GM06990 (cell line): ENCODE measurements at regions not wholly inside any gene's neighbourhood (a gene's known extent, or its start where the extent isn't known, plus 50 kb on each side); places are given as distances from the start of the nearest gene placed in this dataset.
"Not testable (repeated sequence)": the region's sequence is repeated elsewhere in the genome, so short reads cannot be mapped to it uniquely, and the experiment has no call there.

Source experiments
- DNase-seq: peaks from one replicate; pipeline ENCODE4 v3.0.0-alpha.2; 2011; ENCODE audit not compliant: insufficient read length; ENCODE audit errors: extremely low read depth
- H3K27me3 ChIP-seq: replicated peaks from 2 replicates; pipeline ENCODE4 v1.6.0; 2011; ENCODE audit warnings: low read length; ENCODE audit not compliant: control insufficient read depth, insufficient read depth
- H3K36me3 ChIP-seq: 2 replicates; pipeline ENCODE4 v1.5.1; 2011; ENCODE audit warnings: low read length; ENCODE audit not compliant: control insufficient read depth, insufficient read depth
- H3K4me3 ChIP-seq: replicated peaks from 2 replicates; pipeline ENCODE4 v1.5.1; 2011; ENCODE audit warnings: low read depth, mild to moderate bottlenecking, control low read depth, low read length
- TF ChIP-seq, protein P1 (sequence below): IDR thresholded peaks from 2 replicates; pipeline ENCODE4 v1.5.1; 2011; ENCODE audit warnings: low read length, control low read depth, mild to moderate bottlenecking, inconsistent platforms; ENCODE audit not compliant: insufficient read depth, poor library complexity, severe bottlenecking

DNA sequence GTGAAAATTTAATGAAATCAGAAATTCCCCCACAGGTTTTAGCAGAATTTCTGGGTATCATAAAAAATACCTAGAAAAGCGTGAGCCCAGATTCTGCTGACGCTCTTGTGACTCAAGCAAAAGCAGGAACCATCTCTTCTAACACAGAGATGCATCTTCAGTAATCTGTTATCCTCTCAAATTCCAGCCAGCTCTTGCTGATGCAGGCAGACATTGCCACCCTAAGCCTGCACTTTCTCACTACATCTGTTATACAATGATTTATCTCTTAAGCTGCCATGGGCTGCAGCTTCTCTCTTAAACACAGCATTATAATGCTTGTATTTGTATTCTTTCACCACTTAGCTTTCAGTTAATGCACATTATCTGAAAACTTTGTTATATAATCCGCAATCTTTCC lies 113.0 kb upstream of the RGS1 start:
- TF ChIP-seq, protein P1, sequence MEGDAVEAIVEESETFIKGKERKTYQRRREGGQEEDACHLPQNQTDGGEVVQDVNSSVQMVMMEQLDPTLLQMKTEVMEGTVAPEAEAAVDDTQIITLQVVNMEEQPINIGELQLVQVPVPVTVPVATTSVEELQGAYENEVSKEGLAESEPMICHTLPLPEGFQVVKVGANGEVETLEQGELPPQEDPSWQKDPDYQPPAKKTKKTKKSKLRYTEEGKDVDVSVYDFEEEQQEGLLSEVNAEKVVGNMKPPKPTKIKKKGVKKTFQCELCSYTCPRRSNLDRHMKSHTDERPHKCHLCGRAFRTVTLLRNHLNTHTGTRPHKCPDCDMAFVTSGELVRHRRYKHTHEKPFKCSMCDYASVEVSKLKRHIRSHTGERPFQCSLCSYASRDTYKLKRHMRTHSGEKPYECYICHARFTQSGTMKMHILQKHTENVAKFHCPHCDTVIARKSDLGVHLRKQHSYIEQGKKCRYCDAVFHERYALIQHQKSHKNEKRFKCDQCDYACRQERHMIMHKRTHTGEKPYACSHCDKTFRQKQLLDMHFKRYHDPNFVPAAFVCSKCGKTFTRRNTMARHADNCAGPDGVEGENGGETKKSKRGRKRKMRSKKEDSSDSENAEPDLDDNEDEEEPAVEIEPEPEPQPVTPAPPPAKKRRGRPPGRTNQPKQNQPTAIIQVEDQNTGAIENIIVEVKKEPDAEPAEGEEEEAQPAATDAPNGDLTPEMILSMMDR, result no peak
- Histone ChIP-seq H3K27me3 (no peaks in the 10 kb centered on the region), H3K36me3 (no peaks in the 10 kb centered on the region), H3K4me3 (no peak overlapping the region)
- DNase-seq, result no peak

DNA sequence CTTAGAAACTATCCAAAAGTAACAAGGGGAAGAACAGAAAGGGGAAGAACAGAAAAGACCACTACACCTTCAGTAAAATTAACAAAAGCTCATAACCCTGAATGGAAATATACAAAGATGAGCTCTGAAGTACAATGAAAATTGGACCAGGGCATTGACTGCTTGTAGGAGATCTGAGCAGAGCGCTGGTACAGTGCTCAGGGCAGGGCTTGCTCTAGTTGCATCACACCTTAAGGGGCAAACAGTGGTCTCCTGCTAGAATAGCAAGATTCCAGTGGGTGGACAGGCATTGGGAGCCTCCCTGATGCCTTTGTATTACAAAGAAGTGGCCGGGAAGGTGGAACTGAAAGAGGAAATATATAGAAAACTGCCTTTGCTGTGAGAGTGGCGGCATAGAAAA lies 111.9 kb upstream of the RGS1 start:
- Histone ChIP-seq H3K27me3 (no peaks in the 10 kb centered on the region), H3K36me3 (no peaks in the 10 kb centered on the region), H3K4me3 (no peak overlapping the region)
- TF ChIP-seq, protein P1, result no peak
- DNase-seq, result no peak

DNA sequence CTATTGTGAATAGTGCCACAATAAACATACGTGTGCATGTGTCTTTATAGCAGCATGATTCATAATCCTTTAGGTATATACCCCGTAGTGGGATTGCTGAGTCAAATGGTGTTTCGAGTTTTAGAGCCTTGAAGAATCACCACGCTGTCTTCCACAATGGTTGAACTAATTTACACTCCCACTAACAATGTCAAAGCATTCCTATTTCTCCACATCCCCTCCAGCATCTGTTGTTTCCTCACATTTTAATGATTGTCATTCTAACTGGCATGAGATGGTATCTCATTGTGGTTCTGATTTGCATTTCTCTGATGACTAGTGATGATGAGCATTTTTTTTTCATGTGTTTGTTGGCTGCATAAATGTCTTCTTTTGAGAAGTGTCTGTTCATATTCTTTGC lies 110.4 kb upstream of the RGS1 start:
- H3K4me3 ChIP-seq, H3K27me3 ChIP-seq, H3K36me3 ChIP-seq, DNase-seq: not testable (repeated sequence)

DNA sequence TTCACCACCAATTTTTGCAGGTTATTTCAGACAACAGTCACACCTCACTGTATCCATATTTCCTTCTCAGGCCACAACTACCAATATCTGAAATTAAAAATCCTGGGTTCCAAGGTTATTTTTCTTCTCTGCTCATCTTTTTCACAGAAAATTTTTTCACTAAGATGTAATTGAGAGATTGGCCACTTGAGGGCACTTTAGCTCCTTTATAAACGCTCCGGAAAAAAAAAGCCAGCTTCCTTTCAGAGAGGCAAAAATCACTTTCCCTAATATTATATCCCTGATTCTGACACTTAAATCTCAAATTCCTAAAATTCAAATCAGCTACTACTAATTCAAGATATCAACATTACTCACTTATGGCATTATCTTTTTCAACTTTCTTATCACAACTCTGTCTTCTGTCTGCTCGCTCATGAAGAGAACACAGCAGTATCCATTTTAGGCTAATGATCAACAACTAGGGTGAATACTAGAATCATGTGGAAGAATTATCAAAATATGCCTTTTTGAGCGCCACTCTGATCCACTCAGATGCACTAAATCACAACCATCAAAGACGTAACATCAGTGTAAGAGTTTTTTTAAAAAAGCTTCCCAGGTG lies 101.4 kb upstream of the RGS1 start:
- no peak for DNase-seq
- H3K36me3 ChIP-seq, result no peaks in the 10 kb centered on the region
- H3K4me3 ChIP-seq, result no peak overlapping the region
- H3K27me3 ChIP-seq, result no peaks in the 10 kb centered on the region
- TF ChIP-seq, protein P1, result peak; percentile 46

DNA sequence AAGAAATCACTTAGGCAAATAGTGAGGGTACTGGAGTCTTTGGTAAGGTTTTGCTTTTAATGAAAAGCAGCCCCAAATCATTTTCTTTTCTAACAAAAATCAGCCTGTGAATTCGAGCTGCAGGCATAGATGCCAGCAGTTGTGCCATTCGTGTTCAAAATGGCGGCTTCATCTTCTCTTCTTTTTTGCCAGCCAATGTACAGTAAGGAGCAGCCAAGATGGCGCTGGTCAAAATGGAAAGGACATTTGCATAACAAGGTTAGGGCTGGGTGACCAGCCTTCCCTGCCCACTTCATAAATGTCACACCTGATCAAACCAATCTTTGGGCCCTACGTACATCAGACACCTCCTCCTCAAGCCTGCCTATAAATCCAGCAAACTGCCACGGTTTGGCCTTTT lies 100.2 kb upstream of the RGS1 start:
- no peaks in the 10 kb centered on the region for H3K36me3 ChIP-seq
- TF ChIP-seq, protein P1, result no peak
- no peak overlapping the region for H3K4me3 ChIP-seq
- H3K27me3 ChIP-seq, result no peaks in the 10 kb centered on the region
- no peak for DNase-seq

DNA sequence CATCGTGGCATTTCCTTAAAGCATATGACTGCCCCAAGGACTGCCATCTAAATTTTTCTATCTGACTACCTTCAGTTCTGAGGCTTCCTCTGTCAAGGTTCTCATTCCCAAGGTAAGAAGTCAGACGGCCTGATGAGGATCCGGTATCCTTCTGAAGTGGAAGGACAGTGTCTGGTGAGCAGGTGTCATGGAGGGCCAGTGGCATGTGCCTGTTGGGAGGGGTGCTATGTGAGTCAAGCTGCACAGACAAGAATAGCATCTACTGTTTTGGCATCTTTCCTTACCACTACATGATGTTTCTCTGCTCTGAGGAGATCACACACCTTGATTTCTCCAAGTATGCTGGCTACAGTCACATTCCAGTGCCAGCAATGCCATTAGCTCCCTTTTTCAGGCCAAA lies 99.6 kb upstream of the RGS1 start:
- TF ChIP-seq, protein P1, result no peak
- Histone ChIP-seq H3K36me3 (no peaks in the 10 kb centered on the region), H3K27me3 (no peaks in the 10 kb centered on the region), H3K4me3 (no peak overlapping the region)
- no peak for DNase-seq
